GM18868 (cell line): ENCODE measurements at regions not wholly inside any gene's neighbourhood (a gene's known extent, or its start where the extent isn't known, plus 50 kb on each side); places are given as distances from the start of the nearest gene placed in this dataset.

ENCODE experiments used
- ATAC-seq: cut with Tn5 transposase; IDR thresholded peaks from one replicate; pipeline ENCODE4 v1.9.1; 2021; ENCODE audit warnings: mild to moderate bottlenecking, moderate library complexity; ENCODE audit not compliant: unreplicated experiment

DNA sequence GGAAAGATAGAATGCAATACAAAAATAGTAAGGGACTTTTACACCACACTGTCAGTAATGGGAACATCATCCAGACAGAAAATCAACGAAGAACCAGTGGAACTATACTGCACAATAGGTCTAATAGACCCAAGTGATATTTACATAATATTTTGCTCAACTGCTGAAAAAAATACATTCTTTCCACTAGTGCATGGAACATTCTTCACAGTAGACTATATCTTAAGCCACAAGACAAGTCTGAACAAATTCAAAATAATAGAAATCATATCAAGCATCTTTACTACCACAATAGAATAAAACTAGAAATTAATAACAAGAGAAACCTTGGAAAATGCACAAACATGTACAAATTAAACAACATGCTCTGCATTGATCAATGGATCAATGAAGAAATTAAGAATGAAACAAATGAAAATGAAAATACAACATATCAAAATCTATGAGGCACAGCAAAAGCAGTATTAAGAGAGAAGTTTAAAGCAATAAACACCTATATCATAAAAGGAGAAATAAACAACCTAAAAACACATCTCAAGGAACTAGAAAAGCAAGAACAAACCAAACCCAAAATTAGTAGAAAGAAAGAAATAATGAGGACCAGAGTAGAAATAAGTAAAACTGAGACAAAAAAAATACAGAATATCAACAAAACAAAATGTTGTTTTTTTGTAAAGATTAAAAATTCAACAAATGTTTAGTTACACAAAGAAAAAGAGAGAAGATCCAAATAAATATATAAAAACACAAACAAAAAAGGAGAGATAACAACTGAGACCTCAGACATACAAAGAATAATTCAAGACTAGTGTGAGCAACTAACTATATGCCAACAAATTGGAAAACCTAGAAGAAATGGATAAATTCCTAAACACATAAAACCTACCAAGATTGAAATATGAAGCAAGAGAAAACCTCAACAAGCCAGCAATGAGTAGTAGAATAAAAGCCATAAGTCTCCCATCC lies 51.5 kb upstream of the ANTXR2 start:
- no peak for ATAC-seq
